AG04450 (cell line): ENCODE measurements at regions not wholly inside any gene's neighbourhood (a gene's known extent, or its start where the extent isn't known, plus 50 kb on each side); places are given as distances from the start of the nearest gene placed in this dataset.

Source experiments
- CTCF ChIA-PET: fragments of 300-600, 350-600 bp; formaldehyde crosslinking; extraction: SDS; loops from one replicate; lab custom pipeline; 2022; ENCODE audit warnings: antibody characterized with exemption, inconsistent platforms; lab: Charles Lee
- POLR2A ChIA-PET: fragments of 350-600 bp; formaldehyde crosslinking; extraction: SDS; loops from one replicate; lab custom pipeline; 2021; ENCODE audit warnings: antibody characterized with exemption, inconsistent platforms; lab: Yijun Ruan, JAX
- DNase-seq: peaks from one replicate; pipeline ENCODE4 v3.0.0-alpha.2; 2011; ENCODE audit warnings: low read depth, low spot score
- H3K27ac ChIP-seq: one replicate; pipeline ENCODE4 v1.5.1; 2012; ENCODE audit warnings: low read depth, low read length, control low read depth
- H3K27me3 ChIP-seq: one replicate; pipeline ENCODE4 v1.6.0; 2012; ENCODE audit warnings: low read length; ENCODE audit not compliant: control insufficient read depth, insufficient read depth
- H3K4me3 ChIP-seq: 2 replicates; pipeline ENCODE4 v1.5.1; 2011; ENCODE audit warnings: mild to moderate bottlenecking, low read depth, low read length, control low read depth
- H3K9me3 ChIP-seq: 2 replicates; pipeline ENCODE4 v1.5.1; 2012; ENCODE audit warnings: low read length; ENCODE audit not compliant: control insufficient read depth, insufficient read depth
- TF ChIP-seq, protein P1 (sequence below): IDR thresholded peaks from 2 replicates; pipeline ENCODE4 v1.5.1; 2011; ENCODE audit warnings: low read depth, low read length, control low read depth, inconsistent platforms

DNA sequence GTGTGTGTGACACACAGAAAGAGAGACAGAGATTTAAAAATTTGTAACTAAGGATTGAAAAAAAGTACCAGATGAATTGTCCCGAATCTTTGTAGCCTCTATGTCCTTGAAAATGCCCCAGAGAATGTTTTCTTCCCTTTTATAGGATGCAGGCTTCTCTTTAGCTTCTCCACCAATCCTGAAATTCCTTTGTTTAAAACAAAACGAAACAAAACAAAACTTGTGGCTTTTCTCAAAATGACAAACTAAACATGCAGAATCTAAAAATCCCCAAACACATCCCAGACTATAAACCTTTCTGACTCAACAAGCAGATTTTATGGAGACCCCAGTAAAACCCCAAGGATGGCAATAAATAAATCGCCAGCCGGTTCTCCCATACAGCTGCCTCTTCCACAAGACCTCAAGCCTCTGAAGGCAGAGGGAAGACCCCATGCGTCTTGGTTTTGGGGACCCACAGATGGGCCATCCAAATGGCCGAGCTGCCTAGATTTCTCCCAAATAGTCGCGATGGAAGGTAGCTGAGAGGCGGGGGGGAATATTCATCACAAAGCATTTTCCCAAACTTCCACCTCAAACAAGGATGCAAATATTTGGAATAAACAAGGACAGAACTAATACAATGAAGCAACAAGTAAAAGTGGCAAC is 269.5 kb upstream of the FOXF1 start:
- ChIA-PET POLR2A (interaction anchor here (0.8 to 1.1 kb wide), 3 partner anchors 11 to 18 kb away, joined by 3 to 4 read pairs (median 3); no protein-coding TSS in a partner anchor), CTCF (interaction anchor here (0.7 to 1.9 kb wide), 3 partner anchors 12 to 82 kb away, joined by 3 to 15 read pairs (median 4); no protein-coding TSS in a partner anchor)
- TF ChIP-seq, protein P1, sequence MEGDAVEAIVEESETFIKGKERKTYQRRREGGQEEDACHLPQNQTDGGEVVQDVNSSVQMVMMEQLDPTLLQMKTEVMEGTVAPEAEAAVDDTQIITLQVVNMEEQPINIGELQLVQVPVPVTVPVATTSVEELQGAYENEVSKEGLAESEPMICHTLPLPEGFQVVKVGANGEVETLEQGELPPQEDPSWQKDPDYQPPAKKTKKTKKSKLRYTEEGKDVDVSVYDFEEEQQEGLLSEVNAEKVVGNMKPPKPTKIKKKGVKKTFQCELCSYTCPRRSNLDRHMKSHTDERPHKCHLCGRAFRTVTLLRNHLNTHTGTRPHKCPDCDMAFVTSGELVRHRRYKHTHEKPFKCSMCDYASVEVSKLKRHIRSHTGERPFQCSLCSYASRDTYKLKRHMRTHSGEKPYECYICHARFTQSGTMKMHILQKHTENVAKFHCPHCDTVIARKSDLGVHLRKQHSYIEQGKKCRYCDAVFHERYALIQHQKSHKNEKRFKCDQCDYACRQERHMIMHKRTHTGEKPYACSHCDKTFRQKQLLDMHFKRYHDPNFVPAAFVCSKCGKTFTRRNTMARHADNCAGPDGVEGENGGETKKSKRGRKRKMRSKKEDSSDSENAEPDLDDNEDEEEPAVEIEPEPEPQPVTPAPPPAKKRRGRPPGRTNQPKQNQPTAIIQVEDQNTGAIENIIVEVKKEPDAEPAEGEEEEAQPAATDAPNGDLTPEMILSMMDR, result no peak
- Histone ChIP-seq H3K27me3 (no peaks in the 10 kb centered on the region), H3K27ac (peak overlapping the region; percentile 23), H3K4me3 (no peak overlapping the region), H3K9me3 (peaks cover 8% of the 10 kb centered on the region)
- DNase-seq, result no peak

DNA sequence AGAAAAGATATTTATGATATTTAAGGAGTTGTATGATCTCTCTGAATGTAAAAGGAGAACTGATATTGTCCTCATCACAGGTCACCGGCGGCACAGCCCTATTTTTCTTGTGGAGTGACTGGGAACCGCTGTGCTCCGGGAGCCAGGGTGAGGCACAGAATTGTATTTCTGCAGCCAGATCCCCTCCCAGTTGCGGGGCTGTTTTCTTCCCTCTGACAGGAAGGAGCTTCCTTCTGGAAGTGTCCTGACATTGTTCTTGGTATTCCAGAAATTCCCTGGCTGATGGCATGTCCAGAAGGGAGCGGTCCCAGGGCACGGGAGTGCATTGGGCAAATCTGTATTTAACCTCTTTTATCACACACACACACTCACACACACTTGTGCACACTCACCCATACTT is 268.6 kb upstream of the FOXF1 start:
- no peak for DNase-seq
- Histone ChIP-seq H3K4me3 (no peak overlapping the region), H3K9me3 (peaks cover 8% of the 10 kb centered on the region), H3K27ac (no peak overlapping the region), H3K27me3 (no peaks in the 10 kb centered on the region)
- TF ChIP-seq, protein P1, result no peak
- ChIA-PET CTCF (interaction anchor here (1.3 kb wide), 1 partner anchor 19 kb away, joined by 4 read pairs; no protein-coding TSS in a partner anchor), POLR2A (interaction anchor here (1.1 kb wide), 1 partner anchor 10 kb away, joined by 4 read pairs; no protein-coding TSS in a partner anchor)

DNA sequence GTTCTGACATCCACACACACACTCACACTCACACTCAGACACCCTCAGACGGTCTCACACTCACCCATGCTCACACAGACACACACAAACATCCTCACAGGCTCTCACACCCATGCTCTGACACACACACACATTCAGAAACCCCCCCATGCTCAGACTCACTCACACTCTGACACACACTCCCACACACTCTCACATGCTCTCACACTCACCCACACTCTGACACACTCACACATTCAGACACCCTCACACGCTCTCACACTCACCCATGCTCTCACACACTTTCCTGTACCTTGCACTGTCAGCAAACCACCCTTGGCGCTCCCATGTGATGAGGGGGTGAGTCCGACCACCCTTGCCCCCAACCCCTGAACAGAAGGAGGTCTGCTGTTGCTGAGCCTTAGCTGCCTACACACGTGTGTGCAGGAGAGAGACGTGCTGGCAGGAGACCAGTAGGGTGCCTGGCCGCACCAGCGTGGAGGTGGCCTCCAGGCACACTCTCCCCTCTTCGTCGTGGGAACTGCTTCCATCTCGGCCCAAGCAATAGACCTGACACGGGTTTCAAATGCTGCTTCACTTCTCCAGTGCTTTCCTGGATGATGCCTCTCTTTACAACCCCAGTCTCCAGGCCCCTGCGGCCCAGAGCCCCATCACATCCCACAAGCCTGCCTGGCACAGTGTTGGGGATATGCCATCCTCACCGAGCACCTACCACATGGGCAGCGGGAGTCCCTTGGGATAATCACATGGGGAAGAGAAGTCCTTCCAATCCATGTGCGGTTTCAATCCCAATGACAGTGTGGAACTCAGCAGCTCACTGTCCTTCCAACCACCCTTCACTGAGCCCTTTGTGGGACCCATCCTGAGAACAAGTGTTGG is 267.8 kb upstream of the FOXF1 start:
- no peak overlapping the region for H3K27ac ChIP-seq
- CTCF ChIA-PET, result interaction anchor here (1.0 kb wide), 1 partner anchor 12 kb away, joined by 3 read pairs; no protein-coding TSS in a partner anchor
- POLR2A ChIA-PET, result no interaction called here

DNA sequence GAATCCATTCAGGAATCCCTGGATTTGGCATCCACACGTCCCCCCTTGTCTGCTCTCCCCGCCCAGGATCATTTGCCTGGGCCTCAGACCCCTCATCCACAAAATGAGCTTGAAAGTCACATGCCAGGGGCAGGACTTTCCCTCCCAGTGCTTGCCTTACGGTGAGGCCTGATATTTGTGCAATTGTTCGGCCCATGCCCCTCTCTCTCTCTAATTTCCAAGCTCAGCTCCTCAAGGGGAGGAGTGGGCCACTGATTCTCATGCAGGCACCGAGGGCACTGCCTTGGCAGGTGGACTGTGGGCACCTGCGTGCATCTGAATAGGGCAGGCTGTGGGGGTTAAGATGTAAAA is 267.2 kb upstream of the FOXF1 start:
- H3K27ac ChIP-seq, result no peak overlapping the region
- no peak for DNase-seq
- CTCF ChIA-PET, result interaction anchor here (1.0 kb wide), 1 partner anchor 12 kb away, joined by 3 read pairs; no protein-coding TSS in a partner anchor

More for the DNA sequence above, 267.8 kb upstream of the FOXF1 start:
- H3K9me3 ChIP-seq, result peaks cover 8% of the 10 kb centered on the region
- no peak overlapping the region for H3K4me3 ChIP-seq
- no peak for DNase-seq
- no peaks in the 10 kb centered on the region for H3K27me3 ChIP-seq
- TF ChIP-seq, protein P1, result no peak

More for the DNA sequence above, 267.2 kb upstream of the FOXF1 start:
- Histone ChIP-seq H3K27me3 (no peaks in the 10 kb centered on the region), H3K4me3 (no peak overlapping the region), H3K9me3 (peaks cover 8% of the 10 kb centered on the region)
- POLR2A ChIA-PET, result no interaction called here
- TF ChIP-seq, protein P1, result no peak
